ENCODE measurements at regions not wholly inside any gene's neighbourhood (a gene's known extent, or its start where the extent isn't known, plus 50 kb on each side); places are given as distances from the start of the nearest gene placed in this dataset.

DNA sequence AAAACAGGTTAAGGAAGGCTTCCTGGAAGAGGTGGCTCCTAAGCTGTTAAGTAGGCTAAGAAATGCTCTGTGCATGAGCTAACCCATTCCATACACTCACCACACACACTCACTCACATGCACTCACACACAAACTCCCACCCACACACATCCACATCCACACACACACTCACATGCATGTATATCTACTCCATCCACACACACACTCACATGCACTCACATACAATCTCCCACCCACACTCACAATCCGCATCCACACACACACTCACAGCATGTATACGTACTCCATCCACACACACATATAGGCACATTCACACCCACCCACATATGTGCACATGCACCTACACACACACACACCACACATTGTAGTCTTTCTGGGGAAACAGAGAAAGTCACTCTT is 89.3 kb upstream of the HNF1B start (continued):
- TF ChIP-seq, protein P1, sequence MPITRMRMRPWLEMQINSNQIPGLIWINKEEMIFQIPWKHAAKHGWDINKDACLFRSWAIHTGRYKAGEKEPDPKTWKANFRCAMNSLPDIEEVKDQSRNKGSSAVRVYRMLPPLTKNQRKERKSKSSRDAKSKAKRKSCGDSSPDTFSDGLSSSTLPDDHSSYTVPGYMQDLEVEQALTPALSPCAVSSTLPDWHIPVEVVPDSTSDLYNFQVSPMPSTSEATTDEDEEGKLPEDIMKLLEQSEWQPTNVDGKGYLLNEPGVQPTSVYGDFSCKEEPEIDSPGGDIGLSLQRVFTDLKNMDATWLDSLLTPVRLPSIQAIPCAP (CRISPR knock-in tag; IDR thresholded peaks at IDR 0.05): no peak
- TF ChIP-seq ATF1 (CRISPR knock-in tag; IDR thresholded peaks at IDR 0.05) (no peak), ZNF671 (CRISPR knock-in tag; IDR thresholded peaks at IDR 0.05) (no peak)

DNA sequence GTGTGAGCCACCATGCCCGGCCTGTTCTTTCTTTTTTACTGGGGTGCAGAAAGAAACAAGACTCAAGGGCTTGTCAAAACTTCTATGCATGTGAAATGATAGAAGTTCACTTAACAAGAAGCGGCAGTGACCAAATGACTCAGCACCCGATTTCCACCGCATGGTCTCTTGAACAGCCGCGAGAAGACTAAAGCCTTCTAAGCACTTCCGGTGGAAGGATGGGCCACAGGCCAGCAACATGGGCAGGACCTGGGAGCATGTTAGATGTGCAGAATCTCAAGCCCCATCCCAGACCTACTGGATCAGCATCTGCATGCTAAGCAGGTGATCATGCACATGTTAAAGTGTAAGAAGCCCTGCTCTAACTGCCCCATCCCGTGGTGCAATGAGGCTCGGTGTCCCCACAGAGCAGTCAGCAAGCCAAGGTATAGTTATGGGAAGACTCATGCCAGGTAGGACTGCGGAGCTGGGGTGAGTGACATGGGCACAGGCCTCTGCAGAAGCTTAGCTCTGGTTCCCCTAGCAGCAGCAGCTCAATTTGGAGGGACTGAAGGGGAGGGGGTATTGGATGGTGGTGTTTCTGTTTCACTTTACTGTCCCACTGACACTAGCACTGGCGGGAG is 88.5 kb upstream of the HNF1B start:
- ATAC-seq (no peak), DNase-seq (ENCODE audit: low spot score) (no peak)
- no peaks in the 10 kb centered on the region for H3K36me3 Mint-ChIP-seq
- H3K4me1 Mint-ChIP-seq: peaks cover 27% of the 10 kb centered on the region
- no peaks in the 10 kb centered on the region; the same call in 1 of the 2 replicates for H3K27me3 Mint-ChIP-seq (ENCODE audit: low read depth)
- H3K27ac Mint-ChIP-seq: no peak overlapping the region
- CTCF ChIA-PET: interaction anchor here (0.9 to 1.1 kb wide), 2 partner anchors 11 to 17 kb away, joined by 3 to 5 read pairs; no protein-coding TSS in a partner anchor
- TF ChIP-seq EMX1 (CRISPR knock-in tag; IDR thresholded peaks at IDR 0.05) (no peak), ATF1 (CRISPR knock-in tag; IDR thresholded peaks at IDR 0.05) (no peak), ZNF396 (CRISPR knock-in tag; IDR thresholded peaks at IDR 0.05; ENCODE audit: borderline replicate concordance) (no peak), NFE2L1 (CRISPR knock-in tag; IDR thresholded peaks at IDR 0.05) (no peak), ZNF423 (CRISPR knock-in tag; IDR thresholded peaks at IDR 0.05) (no peak), NR1H2 (CRISPR knock-in tag; IDR thresholded peaks at IDR 0.05) (no peak), KAT7 (CRISPR knock-in tag; IDR thresholded peaks at IDR 0.05; ENCODE audit: borderline replicate concordance) (no peak), NR2C2 (CRISPR knock-in tag; IDR thresholded peaks at IDR 0.05) (no peak), ZBTB21 (CRISPR knock-in tag; IDR thresholded peaks at IDR 0.05; ENCODE audit: borderline replicate concordance) (no peak), NFATC4 (CRISPR knock-in tag; IDR thresholded peaks at IDR 0.05) (no peak), TEAD1 (CRISPR knock-in tag; IDR thresholded peaks at IDR 0.05) (no peak), ETV6 (CRISPR knock-in tag; IDR thresholded peaks at IDR 0.05) (no peak)
- TF ChIP-seq, protein P2, sequence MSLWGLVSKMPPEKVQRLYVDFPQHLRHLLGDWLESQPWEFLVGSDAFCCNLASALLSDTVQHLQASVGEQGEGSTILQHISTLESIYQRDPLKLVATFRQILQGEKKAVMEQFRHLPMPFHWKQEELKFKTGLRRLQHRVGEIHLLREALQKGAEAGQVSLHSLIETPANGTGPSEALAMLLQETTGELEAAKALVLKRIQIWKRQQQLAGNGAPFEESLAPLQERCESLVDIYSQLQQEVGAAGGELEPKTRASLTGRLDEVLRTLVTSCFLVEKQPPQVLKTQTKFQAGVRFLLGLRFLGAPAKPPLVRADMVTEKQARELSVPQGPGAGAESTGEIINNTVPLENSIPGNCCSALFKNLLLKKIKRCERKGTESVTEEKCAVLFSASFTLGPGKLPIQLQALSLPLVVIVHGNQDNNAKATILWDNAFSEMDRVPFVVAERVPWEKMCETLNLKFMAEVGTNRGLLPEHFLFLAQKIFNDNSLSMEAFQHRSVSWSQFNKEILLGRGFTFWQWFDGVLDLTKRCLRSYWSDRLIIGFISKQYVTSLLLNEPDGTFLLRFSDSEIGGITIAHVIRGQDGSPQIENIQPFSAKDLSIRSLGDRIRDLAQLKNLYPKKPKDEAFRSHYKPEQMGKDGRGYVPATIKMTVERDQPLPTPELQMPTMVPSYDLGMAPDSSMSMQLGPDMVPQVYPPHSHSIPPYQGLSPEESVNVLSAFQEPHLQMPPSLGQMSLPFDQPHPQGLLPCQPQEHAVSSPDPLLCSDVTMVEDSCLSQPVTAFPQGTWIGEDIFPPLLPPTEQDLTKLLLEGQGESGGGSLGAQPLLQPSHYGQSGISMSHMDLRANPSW (CRISPR knock-in tag; conservative IDR thresholded peaks at IDR 0.05; ENCODE audit: low read depth): no peak
- TF ChIP-seq, protein P3, sequence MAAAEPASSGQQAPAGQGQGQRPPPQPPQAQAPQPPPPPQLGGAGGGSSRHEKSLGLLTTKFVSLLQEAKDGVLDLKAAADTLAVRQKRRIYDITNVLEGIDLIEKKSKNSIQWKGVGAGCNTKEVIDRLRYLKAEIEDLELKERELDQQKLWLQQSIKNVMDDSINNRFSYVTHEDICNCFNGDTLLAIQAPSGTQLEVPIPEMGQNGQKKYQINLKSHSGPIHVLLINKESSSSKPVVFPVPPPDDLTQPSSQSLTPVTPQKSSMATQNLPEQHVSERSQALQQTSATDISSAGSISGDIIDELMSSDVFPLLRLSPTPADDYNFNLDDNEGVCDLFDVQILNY (CRISPR knock-in tag; IDR thresholded peaks at IDR 0.05): no peak
- TF ChIP-seq, protein P4, sequence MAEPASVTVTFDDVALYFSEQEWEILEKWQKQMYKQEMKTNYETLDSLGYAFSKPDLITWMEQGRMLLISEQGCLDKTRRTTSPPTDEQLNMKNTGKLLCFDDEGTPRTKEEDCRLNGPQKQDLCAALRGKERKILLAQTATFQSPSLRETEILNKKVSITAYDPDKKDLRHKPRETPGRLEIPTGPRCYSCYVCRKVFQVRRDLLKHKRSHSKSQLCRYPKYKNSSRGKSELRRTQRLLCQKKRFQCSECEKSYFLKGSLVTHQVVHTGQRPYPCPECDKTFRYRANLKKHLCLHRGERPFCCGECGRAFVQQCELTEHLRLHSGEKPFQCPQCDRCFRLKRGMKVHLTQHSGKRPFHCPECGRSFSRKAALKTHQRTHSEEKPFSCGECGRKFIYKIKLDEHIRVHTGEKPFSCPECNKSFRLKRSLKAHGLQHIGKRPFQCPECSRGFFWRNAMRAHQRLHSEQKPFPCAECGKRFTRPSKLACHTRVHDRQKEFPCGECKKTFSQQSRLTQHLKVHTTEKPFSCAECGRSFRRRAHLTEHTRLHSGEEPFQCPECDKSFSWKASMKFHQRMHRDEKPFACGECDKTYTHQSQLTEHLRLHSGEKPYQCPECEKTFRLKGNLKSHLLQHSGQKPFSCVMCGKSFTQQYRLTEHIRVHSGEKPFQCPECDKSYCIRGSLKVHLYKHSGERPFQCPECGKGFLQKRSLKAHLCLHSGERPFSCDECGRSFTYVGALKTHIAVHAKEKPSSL (CRISPR knock-in tag; conservative IDR thresholded peaks at IDR 0.05): no peak
- H3K9me3 Mint-ChIP-seq: no peaks in the 10 kb centered on the region
- POLR2A ChIA-PET: no interaction called here
- H3K4me3 Mint-ChIP-seq: no peak overlapping the region

DNA sequence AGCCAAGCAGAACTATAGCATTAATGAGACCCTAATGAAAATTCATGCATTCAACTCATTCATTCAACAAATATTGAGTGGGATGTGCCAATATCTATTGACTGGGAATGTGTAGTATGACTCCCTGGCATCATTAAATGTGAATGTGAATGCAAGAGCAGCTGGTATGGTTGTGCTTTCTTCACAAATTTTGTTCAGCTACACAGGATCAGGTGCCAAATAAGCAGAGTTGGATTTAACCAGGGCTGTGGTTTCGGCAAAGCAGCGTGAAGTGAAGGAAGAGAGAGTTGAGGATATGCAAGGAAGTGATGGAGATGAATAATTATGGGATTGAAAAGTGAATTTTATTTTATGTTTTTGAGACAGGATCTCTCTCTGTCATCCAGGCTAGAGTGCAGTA is 87.1 kb upstream of the HNF1B start:
- DNase-seq (ENCODE audit: low spot score): no peak
- POLR2A ChIA-PET: no interaction called here
- H3K27me3 Mint-ChIP-seq (ENCODE audit: low read depth): no peaks in the 10 kb centered on the region; the same call in 1 of the 2 replicates
- TF ChIP-seq ZNF121 (CRISPR knock-in tag; IDR thresholded peaks at IDR 0.05) (no peak), CBFB (CRISPR knock-in tag; IDR thresholded peaks at IDR 0.05; ENCODE audit: low read depth) (no peak), RORB (CRISPR knock-in tag; IDR thresholded peaks at IDR 0.05) (no peak), NFE2L1 (CRISPR knock-in tag; IDR thresholded peaks at IDR 0.05) (no peak)
- TF ChIP-seq, protein P5, sequence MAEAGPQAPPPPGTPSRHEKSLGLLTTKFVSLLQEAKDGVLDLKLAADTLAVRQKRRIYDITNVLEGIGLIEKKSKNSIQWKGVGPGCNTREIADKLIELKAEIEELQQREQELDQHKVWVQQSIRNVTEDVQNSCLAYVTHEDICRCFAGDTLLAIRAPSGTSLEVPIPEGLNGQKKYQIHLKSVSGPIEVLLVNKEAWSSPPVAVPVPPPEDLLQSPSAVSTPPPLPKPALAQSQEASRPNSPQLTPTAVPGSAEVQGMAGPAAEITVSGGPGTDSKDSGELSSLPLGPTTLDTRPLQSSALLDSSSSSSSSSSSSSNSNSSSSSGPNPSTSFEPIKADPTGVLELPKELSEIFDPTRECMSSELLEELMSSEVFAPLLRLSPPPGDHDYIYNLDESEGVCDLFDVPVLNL (CRISPR knock-in tag; IDR thresholded peaks at IDR 0.05; ENCODE audit: borderline replicate concordance, low read depth): no peak
- TF ChIP-seq, protein P6, sequence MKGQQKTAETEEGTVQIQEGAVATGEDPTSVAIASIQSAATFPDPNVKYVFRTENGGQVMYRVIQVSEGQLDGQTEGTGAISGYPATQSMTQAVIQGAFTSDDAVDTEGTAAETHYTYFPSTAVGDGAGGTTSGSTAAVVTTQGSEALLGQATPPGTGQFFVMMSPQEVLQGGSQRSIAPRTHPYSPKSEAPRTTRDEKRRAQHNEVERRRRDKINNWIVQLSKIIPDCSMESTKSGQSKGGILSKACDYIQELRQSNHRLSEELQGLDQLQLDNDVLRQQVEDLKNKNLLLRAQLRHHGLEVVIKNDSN (CRISPR knock-in tag; IDR thresholded peaks at IDR 0.05): no peak
- TF ChIP-seq, protein P7, sequence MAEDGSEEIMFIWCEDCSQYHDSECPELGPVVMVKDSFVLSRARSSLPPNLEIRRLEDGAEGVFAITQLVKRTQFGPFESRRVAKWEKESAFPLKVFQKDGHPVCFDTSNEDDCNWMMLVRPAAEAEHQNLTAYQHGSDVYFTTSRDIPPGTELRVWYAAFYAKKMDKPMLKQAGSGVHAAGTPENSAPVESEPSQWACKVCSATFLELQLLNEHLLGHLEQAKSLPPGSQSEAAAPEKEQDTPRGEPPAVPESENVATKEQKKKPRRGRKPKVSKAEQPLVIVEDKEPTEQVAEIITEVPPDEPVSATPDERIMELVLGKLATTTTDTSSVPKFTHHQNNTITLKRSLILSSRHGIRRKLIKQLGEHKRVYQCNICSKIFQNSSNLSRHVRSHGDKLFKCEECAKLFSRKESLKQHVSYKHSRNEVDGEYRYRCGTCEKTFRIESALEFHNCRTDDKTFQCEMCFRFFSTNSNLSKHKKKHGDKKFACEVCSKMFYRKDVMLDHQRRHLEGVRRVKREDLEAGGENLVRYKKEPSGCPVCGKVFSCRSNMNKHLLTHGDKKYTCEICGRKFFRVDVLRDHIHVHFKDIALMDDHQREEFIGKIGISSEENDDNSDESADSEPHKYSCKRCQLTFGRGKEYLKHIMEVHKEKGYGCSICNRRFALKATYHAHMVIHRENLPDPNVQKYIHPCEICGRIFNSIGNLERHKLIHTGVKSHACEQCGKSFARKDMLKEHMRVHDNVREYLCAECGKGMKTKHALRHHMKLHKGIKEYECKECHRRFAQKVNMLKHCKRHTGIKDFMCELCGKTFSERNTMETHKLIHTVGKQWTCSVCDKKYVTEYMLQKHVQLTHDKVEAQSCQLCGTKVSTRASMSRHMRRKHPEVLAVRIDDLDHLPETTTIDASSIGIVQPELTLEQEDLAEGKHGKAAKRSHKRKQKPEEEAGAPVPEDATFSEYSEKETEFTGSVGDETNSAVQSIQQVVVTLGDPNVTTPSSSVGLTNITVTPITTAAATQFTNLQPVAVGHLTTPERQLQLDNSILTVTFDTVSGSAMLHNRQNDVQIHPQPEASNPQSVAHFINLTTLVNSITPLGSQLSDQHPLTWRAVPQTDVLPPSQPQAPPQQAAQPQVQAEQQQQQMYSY (CRISPR knock-in tag; IDR thresholded peaks at IDR 0.05): no peak

More for the DNA sequence above, 87.1 kb upstream of the HNF1B start:
- H3K4me1 Mint-ChIP-seq: peaks cover 31% of the 10 kb centered on the region
- no peaks in the 10 kb centered on the region for H3K36me3 Mint-ChIP-seq
- no peak for ATAC-seq
- no peak overlapping the region for H3K4me3 Mint-ChIP-seq
- CTCF ChIA-PET: interaction anchor here (1.2 to 2.3 kb wide), 2 partner anchors 12 to 61 kb away, joined by 3 to 10 read pairs; no protein-coding TSS in a partner anchor
- H3K27ac Mint-ChIP-seq: no peak overlapping the region
- H3K9me3 Mint-ChIP-seq: no peaks in the 10 kb centered on the region
